Esophagus (tissue), 2 donors: ENCODE measurements at regions not wholly inside any gene's neighbourhood (a gene's known extent, or its start where the extent isn't known, plus 50 kb on each side); places are given as distances from the start of the nearest gene placed in this dataset.

Source experiments
- H3K27ac ChIP-seq, 2 donors: one replicate each; pipeline ENCODE4 v1.5.1; 2013; ENCODE audit warnings: low read depth in 2 of 2, mild to moderate bottlenecking in 2 of 2, inconsistent platforms in 1 of 2, low read length in 1 of 2, moderate library complexity in 1 of 2
- H3K27me3 ChIP-seq, 2 donors: one replicate each; pipeline ENCODE4 v1.6.1; 2013; ENCODE audit warnings: low read length in 2 of 2, control low read depth in 1 of 2, mild to moderate bottlenecking in 1 of 2; ENCODE audit not compliant: insufficient read depth in 2 of 2, control insufficient read depth in 1 of 2
- H3K36me3 ChIP-seq, 2 donors: one replicate each; pipeline ENCODE4 v1.6.1; 2013; ENCODE audit warnings: low read length in 1 of 2; ENCODE audit not compliant: control insufficient read depth in 2 of 2, insufficient read depth in 2 of 2
- H3K4me1 ChIP-seq, 2 donors: one replicate each; pipeline ENCODE4 v1.6.1; 2013; ENCODE audit warnings: low read length in 1 of 2; ENCODE audit not compliant: control insufficient read depth in 2 of 2, insufficient read depth in 2 of 2
- H3K4me3 ChIP-seq, 2 donors: one replicate each; pipeline ENCODE4 v1.5.1; 2013; ENCODE audit warnings: low read length in 2 of 2, mild to moderate bottlenecking in 2 of 2, low read depth in 1 of 2, moderate library complexity in 1 of 2
- H3K9me3 ChIP-seq, 2 donors: one replicate each; pipeline ENCODE4 v1.6.1; 2013; ENCODE audit warnings: mild to moderate bottlenecking in 2 of 2, low read depth in 1 of 2, low read length in 1 of 2, moderate library complexity in 1 of 2; ENCODE audit not compliant: control insufficient read depth in 2 of 2, insufficient read depth in 1 of 2
- WGBS, 2 donors: extraction: QIAGEN DNeasy Blood & Tissue Kit; methylation state at CpG; one replicate each; pipeline ENCODE4 v1.1.7; 2013; 5-methylcytosine and 5-hydroxymethylcytosine counted together
- donor health status: healthy with polysubstance abuse.
- donor health status: Bipolar disorder and iron deficiency.

DNA sequence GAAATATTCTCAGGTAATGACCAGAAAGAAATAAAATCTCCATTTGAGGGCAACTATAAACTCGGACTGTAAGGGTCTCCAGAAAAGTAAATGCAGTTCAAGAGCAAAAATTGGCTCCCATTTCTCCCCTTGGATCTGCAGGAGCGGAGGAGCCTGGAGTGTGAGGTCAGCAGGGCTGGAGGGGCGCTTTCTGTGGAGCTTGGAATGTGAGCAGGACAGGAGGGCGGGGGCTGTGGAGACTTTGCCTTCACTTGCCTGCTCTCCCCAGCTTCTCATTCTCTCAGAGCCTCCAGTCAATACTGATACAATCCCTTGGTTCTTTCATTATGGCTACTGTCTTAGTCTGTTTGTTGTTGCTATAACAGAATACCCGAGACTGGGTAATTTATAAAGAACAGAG lies 162.8 kb upstream of the ANKH start:
- Histone ChIP-seq H3K9me3 (peaks cover 0 to 2% of the 10 kb centered on the region in 2 donors), H3K27me3 (no peaks in the 10 kb centered on the region), H3K4me3 (no peak overlapping the region), H3K36me3 (no peaks in the 10 kb centered on the region), H3K27ac (no peak overlapping the region), H3K4me1 (no peaks in the 10 kb centered on the region)
- 77 to 82% methylated on average over 5 of the region's 5 CpGs for WGBS, 2 donors

DNA sequence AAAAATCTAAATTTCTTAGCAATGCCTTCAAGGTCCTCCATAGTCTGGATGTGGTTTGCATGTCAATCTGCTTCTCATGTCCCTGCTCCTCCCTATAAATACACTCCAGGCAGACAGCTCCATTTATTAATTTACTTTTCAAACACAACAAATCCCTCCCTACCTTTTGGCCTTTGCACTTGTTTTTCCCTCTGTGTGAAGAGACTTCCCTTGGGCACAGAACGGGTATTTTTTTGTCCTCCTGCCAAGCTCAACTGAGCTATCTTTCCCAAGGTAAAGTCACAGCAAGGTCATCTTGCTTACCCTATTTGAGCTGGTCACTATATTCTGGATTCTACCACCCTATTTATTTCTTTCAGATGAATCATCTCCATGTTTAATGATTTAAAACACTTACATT lies 159.6 kb upstream of the ANKH start:
- 37 to 39% methylated on average over 1 of the region's 1 CpG for WGBS, 2 donors
- no peak overlapping the region for H3K4me3 ChIP-seq
- no peaks in the 10 kb centered on the region for H3K9me3 ChIP-seq
- no peaks in the 10 kb centered on the region for H3K27me3 ChIP-seq
- no peak overlapping the region for H3K27ac ChIP-seq
- no peaks in the 10 kb centered on the region for H3K4me1 ChIP-seq
- no peaks in the 10 kb centered on the region for H3K36me3 ChIP-seq

DNA sequence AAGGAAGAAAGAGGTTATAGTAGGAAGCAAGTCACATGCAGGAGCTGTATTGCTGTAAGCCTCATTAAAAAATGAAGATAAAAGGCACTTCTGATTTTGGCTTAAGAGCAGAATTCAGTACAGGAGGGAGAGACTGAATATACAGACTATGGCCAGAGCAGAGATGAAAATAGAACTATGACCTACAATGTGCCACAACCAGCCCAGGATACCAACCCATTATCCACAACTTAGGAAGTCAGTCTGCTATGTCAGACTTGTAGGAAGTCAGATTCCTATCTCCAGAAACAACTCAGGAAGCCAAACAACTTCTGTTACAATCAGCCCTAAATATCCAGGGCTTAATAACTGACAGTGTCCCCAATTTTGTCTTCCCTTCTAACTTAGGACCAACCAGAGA lies 156.2 kb upstream of the ANKH start:
- Histone ChIP-seq H3K4me1 (no peaks in the 10 kb centered on the region), H3K9me3 (no peaks in the 10 kb centered on the region), H3K27me3 (no peaks in the 10 kb centered on the region), H3K27ac (no peak overlapping the region), H3K36me3 (no peaks in the 10 kb centered on the region), H3K4me3 (no peak overlapping the region)

DNA sequence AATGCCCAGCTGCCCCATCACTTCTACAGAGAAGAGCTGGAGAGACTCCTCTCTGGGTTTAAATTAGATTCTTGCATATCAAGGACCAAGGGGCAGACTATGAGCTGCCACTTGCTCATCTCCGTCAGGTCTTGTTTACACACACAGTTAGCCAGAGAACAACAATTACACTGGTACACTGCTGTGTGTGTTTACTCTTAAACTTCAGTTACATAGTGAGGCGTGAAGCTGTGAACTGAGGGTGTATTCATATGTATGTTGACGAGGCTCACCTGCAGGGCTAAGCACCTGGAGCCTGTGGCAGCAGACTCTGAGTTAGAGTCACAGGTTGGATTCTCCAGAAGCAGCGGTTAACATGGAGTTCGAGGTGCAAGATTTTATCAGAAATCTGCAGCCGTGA lies 155.4 kb upstream of the ANKH start:
- Histone ChIP-seq H3K27me3 (no peaks in the 10 kb centered on the region), H3K27ac (no peak overlapping the region), H3K4me3 (no peak overlapping the region), H3K4me1 (no peaks in the 10 kb centered on the region), H3K36me3 (no peaks in the 10 kb centered on the region), H3K9me3 (no peaks in the 10 kb centered on the region)
- 66 to 77% methylated on average over 6 of the region's 6 CpGs for WGBS, 2 donors

DNA sequence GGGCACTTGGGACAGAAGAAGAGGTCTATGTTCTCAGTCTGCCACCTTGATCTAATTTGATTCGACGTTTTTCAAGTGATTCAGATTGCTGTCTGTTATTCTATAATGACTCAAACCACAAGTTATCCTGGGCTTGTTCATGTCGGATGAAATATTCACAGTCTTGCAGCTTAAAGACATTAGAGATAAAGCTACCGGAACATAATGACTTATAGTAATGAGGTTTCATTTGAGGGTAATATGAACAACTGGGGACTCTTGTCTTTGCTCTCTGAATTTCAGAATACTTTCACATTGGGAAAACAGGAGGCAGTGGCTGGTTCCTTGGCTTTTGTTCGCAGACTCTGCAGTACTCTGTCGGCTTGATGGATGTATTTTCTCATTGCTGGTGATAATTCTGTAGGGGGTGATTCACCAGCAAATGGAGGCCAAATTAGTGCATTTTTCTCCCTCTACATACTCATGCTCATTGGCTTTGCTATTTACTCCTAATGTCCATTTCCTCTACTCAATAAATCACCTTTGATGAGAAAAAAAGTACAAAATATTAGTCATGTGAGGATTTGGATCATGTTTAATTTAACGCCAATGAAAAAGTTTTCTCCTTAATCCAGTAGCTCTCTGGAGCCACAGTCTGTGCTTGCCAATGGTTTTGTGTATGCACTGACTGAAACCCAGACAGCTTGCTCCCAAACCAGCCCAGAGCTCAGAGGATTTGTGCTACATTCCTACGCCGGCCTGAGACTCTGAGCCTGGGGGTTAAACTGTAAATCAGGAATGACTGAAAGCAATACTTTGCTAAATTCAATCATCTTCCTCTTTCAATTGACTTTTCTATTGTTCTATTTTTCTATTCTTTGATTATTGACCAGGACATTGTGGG lies 154.7 kb upstream of the ANKH start:
- Histone ChIP-seq H3K4me3 (no peak overlapping the region), H3K27ac (no peak overlapping the region), H3K9me3 (no peaks in the 10 kb centered on the region), H3K27me3 (no peaks in the 10 kb centered on the region), H3K36me3 (no peaks in the 10 kb centered on the region), H3K4me1 (no peaks in the 10 kb centered on the region)
- 55 to 58% methylated on average over 9 of the region's 9 CpGs for WGBS, 2 donors

DNA sequence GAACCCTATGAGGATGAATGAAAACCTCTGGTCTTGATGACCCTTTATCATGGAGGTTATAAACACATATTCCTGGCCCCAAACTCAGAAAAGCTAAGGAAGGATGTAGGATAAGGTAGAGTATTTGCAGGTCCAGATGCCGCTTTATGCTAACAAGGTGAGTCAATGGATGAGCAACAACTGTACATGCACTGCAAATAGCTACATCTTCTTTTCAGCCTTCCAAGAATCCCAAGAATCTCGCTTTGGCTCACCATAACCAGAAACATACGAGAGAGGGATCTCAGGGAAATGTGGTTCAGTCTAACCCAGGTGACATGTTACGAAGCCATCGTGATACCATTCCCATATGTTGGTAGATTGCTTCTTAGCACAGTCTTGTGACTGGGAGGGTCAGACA lies 152.3 kb upstream of the ANKH start:
- 93 to 95% methylated on average over 5 of the region's 5 CpGs for WGBS, 2 donors
- no peak overlapping the region for H3K27ac ChIP-seq
- no peaks in the 10 kb centered on the region for H3K36me3 ChIP-seq
- no peaks in the 10 kb centered on the region for H3K4me1 ChIP-seq
- no peak overlapping the region for H3K4me3 ChIP-seq
- H3K27me3 ChIP-seq: no peaks in the 10 kb centered on the region
- no peaks in the 10 kb centered on the region for H3K9me3 ChIP-seq

DNA sequence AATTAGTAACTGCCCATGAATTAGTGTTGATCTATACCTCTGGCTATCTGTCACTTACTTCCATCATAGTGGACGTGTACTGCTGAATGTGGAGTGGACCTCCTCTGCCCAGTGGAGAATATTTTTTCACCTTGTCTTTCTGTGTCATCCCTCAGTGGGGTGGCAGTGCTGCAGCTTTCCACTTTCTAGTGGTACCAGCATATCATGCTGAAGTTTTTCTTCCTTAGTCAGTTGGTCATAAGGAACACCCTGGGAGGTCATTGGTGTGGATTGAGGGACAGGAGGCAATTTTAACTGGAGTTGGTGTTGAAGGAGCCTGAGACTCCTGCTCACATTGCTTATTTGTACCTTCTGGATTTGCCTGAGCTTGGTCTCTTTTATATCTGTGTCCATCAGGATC lies 151.7 kb upstream of the ANKH start:
- no peak overlapping the region for H3K4me3 ChIP-seq
- no peaks in the 10 kb centered on the region for H3K27me3 ChIP-seq
- H3K9me3 ChIP-seq: no peaks in the 10 kb centered on the region
- 90% methylated on average over 1 of the region's 1 CpG for WGBS, 2 donors
- H3K36me3 ChIP-seq: no peaks in the 10 kb centered on the region
- no peaks in the 10 kb centered on the region for H3K4me1 ChIP-seq
- H3K27ac ChIP-seq: no peak overlapping the region

DNA sequence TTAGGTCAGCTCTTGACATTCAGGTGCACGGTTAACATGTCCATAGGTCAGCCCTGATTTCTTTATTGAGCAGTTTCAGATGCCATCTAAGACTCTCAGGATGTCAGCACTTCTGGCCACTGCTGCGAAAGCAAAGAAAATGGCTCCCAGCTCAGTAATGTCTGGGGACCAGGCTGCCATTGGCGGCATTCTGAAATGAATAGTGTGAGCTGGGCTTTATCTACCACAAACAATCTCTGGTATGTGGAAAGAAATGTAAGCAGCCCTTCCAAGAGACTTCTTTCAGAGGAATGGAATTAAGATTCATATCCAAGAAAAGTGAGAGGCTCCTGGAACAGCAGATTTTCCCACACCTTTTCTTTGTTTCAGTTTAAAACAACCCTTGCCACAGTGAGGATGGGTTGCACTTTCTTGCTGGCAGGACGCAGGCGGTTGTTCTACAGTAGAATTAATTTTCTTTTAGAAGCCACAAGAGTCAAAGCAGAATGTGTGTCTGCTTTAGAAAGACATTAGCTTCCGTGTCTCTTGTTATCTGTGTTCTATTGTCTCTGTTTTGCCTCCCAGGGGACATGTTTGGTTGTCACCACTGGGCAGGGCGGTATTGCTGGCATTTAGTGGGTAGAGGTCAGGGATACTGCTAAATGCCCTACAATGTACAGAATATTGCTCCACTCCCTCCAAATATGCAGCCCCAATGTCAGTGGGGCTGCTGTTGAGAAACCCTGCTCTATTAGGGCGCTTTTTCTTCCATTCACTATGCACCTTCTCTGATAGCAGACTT lies 149.9 kb upstream of the ANKH start:
- WGBS, 2 donors: 77 to 80% methylated on average over 8 of the region's 8 CpGs
- no peaks in the 10 kb centered on the region for H3K27me3 ChIP-seq
- no peaks in the 10 kb centered on the region for H3K9me3 ChIP-seq
- no peak overlapping the region for H3K27ac ChIP-seq
- H3K4me3 ChIP-seq: no peak overlapping the region
- no peaks in the 10 kb centered on the region for H3K36me3 ChIP-seq
- H3K4me1 ChIP-seq: no peaks in the 10 kb centered on the region

DNA sequence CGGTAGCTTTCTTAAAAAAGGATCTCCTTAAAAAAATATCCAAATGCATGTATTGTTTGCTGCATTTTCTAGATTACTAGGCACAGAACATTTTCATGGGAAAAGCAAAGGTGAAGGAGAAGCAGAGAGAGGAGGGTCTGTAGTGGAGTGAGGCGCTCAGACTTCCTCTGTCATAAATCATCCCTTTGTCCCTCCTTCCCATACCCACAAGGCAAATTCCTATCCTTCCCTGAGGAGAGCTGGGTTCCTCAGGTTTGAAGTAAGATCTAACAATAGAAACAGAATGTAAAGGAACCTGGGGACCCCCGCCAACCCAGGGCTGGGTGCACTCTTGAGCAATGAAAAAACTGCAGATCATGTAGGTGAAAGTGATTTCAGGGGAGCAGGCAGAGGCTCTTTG lies 149.2 kb upstream of the ANKH start:
- Histone ChIP-seq H3K36me3 (no peaks in the 10 kb centered on the region), H3K4me1 (no peaks in the 10 kb centered on the region), H3K27ac (no peak overlapping the region), H3K4me3 (no peak overlapping the region), H3K9me3 (no peaks in the 10 kb centered on the region), H3K27me3 (no peaks in the 10 kb centered on the region)
- WGBS, 2 donors: 88 to 94% methylated on average over 3 of the region's 3 CpGs

DNA sequence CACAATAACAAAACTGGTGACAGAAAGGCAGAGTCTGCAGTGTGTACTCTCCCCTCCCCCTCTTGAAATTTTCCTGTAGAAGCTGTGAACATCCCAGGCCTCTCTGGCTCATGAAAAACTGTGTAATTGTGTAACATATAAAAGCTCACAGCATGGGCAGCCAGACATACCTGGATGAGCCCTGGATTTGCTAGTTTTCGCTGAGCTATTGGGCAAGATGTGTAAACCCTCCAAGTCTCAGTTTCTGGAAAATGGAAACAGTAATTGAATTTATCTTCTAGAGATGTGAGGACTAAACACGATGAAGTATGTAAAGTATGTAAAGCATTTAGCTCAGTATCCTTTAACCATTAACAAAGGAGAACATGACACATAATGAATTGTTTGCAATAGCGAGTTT lies 143.2 kb upstream of the ANKH start:
- no peaks in the 10 kb centered on the region for H3K36me3 ChIP-seq
- H3K27me3 ChIP-seq: no peaks in the 10 kb centered on the region
- WGBS, 2 donors: 46 to 49% methylated on average over 3 of the region's 3 CpGs
- no peak overlapping the region for H3K27ac ChIP-seq
- H3K9me3 ChIP-seq: no peaks in the 10 kb centered on the region
- H3K4me3 ChIP-seq: no peak overlapping the region
- H3K4me1 ChIP-seq: no peaks in the 10 kb centered on the region
